ENCODE measurements at regions not wholly inside any gene's neighbourhood (a gene's known extent, or its start where the extent isn't known, plus 50 kb on each side); places are given as distances from the start of the nearest gene placed in this dataset.

- DNase-seq (ENCODE audit: low read depth): no peak
These were observed 2154.7 kb downstream of the MRPL39 start for GRCh38 chr21:23452384-23453083.

- DNase-seq (ENCODE audit: low read depth): no peak
These were observed 2162.0 kb downstream of the MRPL39 start for GRCh38 chr21:23445307-23445706.

- no peak for DNase-seq (ENCODE audit: low read depth)
These were observed 2169.2 kb downstream of the MRPL39 start for GRCh38 chr21:23438081-23438480.

GRCh38 chr21:23402929-23403520, 2204.3 kb downstream of the MRPL39 start:
- DNase-seq (ENCODE audit: low read depth): no peak

GRCh38 chr21:23401278-23401677, 2206.0 kb downstream of the MRPL39 start:
- DNase-seq (ENCODE audit: low read depth): no peak

- no peak for DNase-seq (ENCODE audit: low read depth)
These were observed 2208.6 kb downstream of the MRPL39 start for GRCh38 chr21:23398726-23399125.

- DNase-seq (ENCODE audit: low read depth): no peak
These were observed 2212.8 kb downstream of the MRPL39 start for GRCh38 chr21:23394458-23394857.

GRCh38 chr21:23384679-23385078, 2222.6 kb downstream of the MRPL39 start:
- DNase-seq (ENCODE audit: low read depth): no peak

- no peak for DNase-seq (ENCODE audit: low read depth)
These were observed 2233.1 kb downstream of the MRPL39 start for GRCh38 chr21:23374155-23374554.

GRCh38 chr21:23356905-23357304, 2250.4 kb downstream of the MRPL39 start:
- DNase-seq (ENCODE audit: low read depth): no peak

GRCh38 chr21:23316190-23316589, 2291.1 kb downstream of the MRPL39 start:
- no peak for DNase-seq (ENCODE audit: low read depth)

GRCh38 chr21:23308741-23309140, 2298.5 kb downstream of the MRPL39 start:
- no peak for DNase-seq (ENCODE audit: low read depth)

GRCh38 chr21:23307065-23307464, 2300.2 kb downstream of the MRPL39 start:
- no peak for DNase-seq (ENCODE audit: low read depth)

- no peak for DNase-seq (ENCODE audit: low read depth)
These were observed 2294.1 kb downstream of the NCAM2 start for GRCh38 chr21:23292292-23292691.

GRCh38 chr21:23281917-23282316, 2283.7 kb downstream of the NCAM2 start:
- no peak for DNase-seq (ENCODE audit: low read depth)

- DNase-seq (ENCODE audit: low read depth): no peak
These were observed 2251.6 kb downstream of the NCAM2 start for GRCh38 chr21:23249760-23250159.

GRCh38 chr21:23247334-23247733, 2249.1 kb downstream of the NCAM2 start:
- no peak for DNase-seq (ENCODE audit: low read depth)

- DNase-seq (ENCODE audit: low read depth): no peak
These were observed 2247.0 kb downstream of the NCAM2 start for GRCh38 chr21:23245255-23245654.

GRCh38 chr21:23223882-23224281, 2225.7 kb downstream of the NCAM2 start:
- no peak for DNase-seq (ENCODE audit: low read depth)

- DNase-seq (ENCODE audit: low read depth): no peak
These were observed 2220.5 kb downstream of the NCAM2 start for GRCh38 chr21:23218667-23219066.

GRCh38 chr21:23217597-23217996, 2219.4 kb downstream of the NCAM2 start:
- DNase-seq (ENCODE audit: low read depth): no peak

GRCh38 chr21:23215261-23215660, 2217.1 kb downstream of the NCAM2 start:
- DNase-seq (ENCODE audit: low read depth): no peak
